Memory B cell (primary cell): ENCODE measurements at regions not wholly inside any gene's neighbourhood (a gene's known extent, or its start where the extent isn't known, plus 50 kb on each side); places are given as distances from the start of the nearest gene placed in this dataset.

Experiments
- ATAC-seq: fragments of 150-1000 bp; cut with Tn5 transposase; 2 replicates; pipeline ENCODE4 v1.10.0; 2021; ENCODE audit warnings: low read depth, mild to moderate bottlenecking, moderate library complexity
- DNase-seq, 2 donors: peaks; one replicate each; pipeline ENCODE4 v3.0.0; 2022; ENCODE audit warnings: low spot score in 2 of 2
- H3K27ac Mint-ChIP-seq: one replicate; pipeline ENCODE4 v1.8.0; 2022; ENCODE audit warnings: mild to moderate bottlenecking, moderate library complexity, mixed read lengths
- H3K27me3 Mint-ChIP-seq: one replicate; pipeline ENCODE4 v1.8.0; 2022; ENCODE audit warnings: mixed read lengths
- H3K36me3 Mint-ChIP-seq: one replicate; pipeline ENCODE4 v1.8.0; 2022; ENCODE audit warnings: mild to moderate bottlenecking, mixed read lengths
- H3K4me1 Mint-ChIP-seq: one replicate; pipeline ENCODE4 v1.8.0; 2022; ENCODE audit warnings: mixed read lengths
- H3K4me3 Mint-ChIP-seq: one replicate; pipeline ENCODE4 v1.8.0; 2022; ENCODE audit warnings: mild to moderate bottlenecking, moderate library complexity, mixed read lengths
- H3K9me3 Mint-ChIP-seq: one replicate; pipeline ENCODE4 v1.8.0; 2022; ENCODE audit warnings: mixed read lengths

GRCh38 chr12:124437617-124438436 lies 129.6 kb downstream of the NCOR2 start:
- Mint-ChIP-seq H3K9me3 (no peaks in the 10 kb centered on the region), H3K27me3 (no peaks in the 10 kb centered on the region), H3K27ac (no peak overlapping the region), H3K4me1 (peaks cover 5% of the 10 kb centered on the region), H3K4me3 (no peak overlapping the region), H3K36me3 (peaks cover 9% of the 10 kb centered on the region)
- DNase-seq (no peak), ATAC-seq (no peak)

GRCh38 chr12:124437121-124437520 lies 130.3 kb downstream of the NCOR2 start:
- DNase-seq (no peak), ATAC-seq (no peak)
- Mint-ChIP-seq H3K4me1 (peaks cover 3% of the 10 kb centered on the region), H3K9me3 (no peaks in the 10 kb centered on the region), H3K27me3 (no peaks in the 10 kb centered on the region), H3K27ac (no peak overlapping the region), H3K36me3 (peaks cover 7% of the 10 kb centered on the region), H3K4me3 (no peak overlapping the region)

DNA sequence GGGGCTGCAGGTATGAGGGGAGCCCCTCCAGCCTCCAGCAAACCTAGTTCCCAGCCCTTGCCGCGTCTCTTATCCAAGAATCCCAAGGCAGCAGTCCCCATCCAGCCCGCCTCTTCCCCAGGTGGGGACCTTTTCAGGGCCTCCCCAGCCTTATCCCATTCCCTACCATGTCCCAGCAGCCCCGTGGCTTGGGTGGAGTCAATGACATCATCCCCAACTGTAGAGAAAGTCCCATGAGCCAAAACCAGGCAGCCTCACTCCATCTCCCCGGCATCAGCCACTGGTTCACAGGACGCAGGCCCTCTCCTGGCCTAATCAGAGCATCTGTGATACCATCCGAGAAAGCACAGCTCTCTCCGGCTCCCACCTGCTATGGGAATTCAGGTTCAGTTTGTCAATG lies 131.0 kb downstream of the NCOR2 start:
- Mint-ChIP-seq H3K27me3 (no peaks in the 10 kb centered on the region), H3K9me3 (no peaks in the 10 kb centered on the region), H3K27ac (no peak overlapping the region), H3K4me1 (peaks cover 10% of the 10 kb centered on the region), H3K4me3 (no peak overlapping the region), H3K36me3 (peaks cover 7% of the 10 kb centered on the region)
- ATAC-seq (no peak), DNase-seq (no peak)

- Mint-ChIP-seq H3K27ac (peak overlapping the region; percentile 65), H3K4me1 (peaks cover 15% of the 10 kb centered on the region), H3K9me3 (no peaks in the 10 kb centered on the region), H3K36me3 (peaks cover 5% of the 10 kb centered on the region), H3K4me3 (no peak overlapping the region), H3K27me3 (no peaks in the 10 kb centered on the region)
- DNase-seq (no peak), ATAC-seq (no peak)
Measured at GRCh38 chr12:124435806-124436345, 131.5 kb downstream of the NCOR2 start.

DNA sequence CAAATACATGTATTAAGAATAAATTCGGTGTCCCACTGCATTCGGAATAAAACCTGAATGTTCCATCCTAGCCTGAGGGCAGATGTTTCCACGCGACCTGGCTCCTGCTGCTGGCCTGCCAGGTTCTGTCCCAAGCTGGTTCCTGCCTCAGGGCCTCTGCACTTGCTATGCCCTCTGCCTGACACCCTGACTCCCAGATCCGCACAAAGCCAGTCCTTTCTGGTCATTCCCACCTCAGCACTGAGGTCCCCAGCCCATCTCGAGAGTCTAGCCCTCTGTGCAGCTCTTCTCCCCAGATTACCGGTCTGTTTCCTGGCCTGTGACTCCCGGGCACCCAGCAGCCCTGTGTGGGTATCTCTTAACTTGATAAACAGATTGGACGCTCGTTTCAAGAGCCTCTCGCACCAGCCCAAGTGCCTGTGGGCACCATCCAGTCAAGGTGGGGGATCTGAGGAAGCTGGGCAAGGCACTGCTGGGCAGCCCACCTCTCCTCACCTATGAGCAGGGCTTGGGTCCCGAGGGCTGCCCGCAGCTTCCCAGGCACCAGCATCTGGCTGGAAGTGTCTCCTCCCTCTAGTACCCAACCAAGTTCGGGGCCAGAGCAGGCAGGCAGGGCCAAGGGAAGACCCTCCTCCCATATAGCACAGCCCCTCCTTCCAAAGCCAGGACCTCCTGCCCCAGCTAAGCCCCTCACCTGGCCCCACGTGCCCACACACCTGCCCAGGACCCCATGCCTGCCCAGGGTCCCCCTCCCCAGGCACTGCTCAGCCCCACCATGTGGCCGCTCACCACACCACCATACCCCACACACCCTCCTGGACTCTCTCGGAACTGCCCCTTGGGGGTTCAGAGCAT lies 132.2 kb downstream of the NCOR2 start:
- Mint-ChIP-seq H3K27me3 (no peaks in the 10 kb centered on the region), H3K9me3 (no peaks in the 10 kb centered on the region), H3K36me3 (peaks cover 5% of the 10 kb centered on the region), H3K4me3 (no peak overlapping the region), H3K27ac (peak overlapping the region; percentile 65), H3K4me1 (peaks cover 18% of the 10 kb centered on the region)
- DNase-seq: no peak
- no peak for ATAC-seq

- no peak overlapping the region for H3K4me3 Mint-ChIP-seq
- ATAC-seq: no peak
- H3K9me3 Mint-ChIP-seq: no peaks in the 10 kb centered on the region
- H3K4me1 Mint-ChIP-seq: peaks cover 18% of the 10 kb centered on the region
- peaks cover 7% of the 10 kb centered on the region for H3K36me3 Mint-ChIP-seq
- H3K27ac Mint-ChIP-seq: no peak overlapping the region
- DNase-seq: no peak
- H3K27me3 Mint-ChIP-seq: no peaks in the 10 kb centered on the region
Measured at GRCh38 chr12:124434354-124434753, 133.1 kb downstream of the NCOR2 start.

- Mint-ChIP-seq H3K4me1 (peaks cover 18% of the 10 kb centered on the region), H3K27ac (no peak overlapping the region), H3K9me3 (no peaks in the 10 kb centered on the region), H3K36me3 (peaks cover 7% of the 10 kb centered on the region), H3K4me3 (no peak overlapping the region), H3K27me3 (no peaks in the 10 kb centered on the region)
- ATAC-seq: no peak
- DNase-seq: no peak
Measured at GRCh38 chr12:124433879-124434278, 133.5 kb downstream of the NCOR2 start.

DNA sequence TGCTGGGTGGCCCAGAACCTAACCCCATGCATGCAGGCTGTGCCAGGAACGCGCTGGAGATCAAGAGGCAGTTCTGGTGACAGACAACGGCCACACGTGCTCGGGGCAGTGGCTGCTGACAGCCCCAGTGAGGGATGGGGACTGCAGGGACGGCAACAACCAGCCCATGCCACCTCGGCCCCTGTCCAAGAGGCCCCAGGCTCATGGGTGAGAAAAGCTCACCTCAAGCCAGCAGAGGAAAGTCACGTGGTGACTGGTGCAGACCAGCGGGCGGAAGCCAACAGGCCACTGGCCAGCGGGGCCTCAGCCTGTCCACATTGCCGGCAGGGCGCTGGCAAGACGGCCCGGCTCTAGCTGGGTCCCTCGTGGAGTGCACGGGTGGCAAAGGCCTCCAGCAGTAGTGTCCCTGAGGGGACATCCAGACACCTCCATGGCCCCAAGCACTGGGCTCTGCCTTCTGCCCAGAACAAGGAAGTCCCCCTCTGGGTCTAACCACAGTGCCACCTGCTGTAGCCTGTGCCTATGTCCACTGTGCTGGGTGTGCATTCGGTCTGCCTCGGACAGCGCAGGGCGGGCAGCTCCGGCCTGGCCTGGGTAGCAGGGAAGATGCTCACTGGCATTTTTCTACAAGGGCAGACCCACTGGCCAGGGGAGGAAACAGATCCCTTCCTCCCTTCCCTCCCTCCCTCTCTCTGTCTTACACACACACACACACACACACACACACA lies 134.1 kb downstream of the NCOR2 start:
- no peaks in the 10 kb centered on the region for H3K9me3 Mint-ChIP-seq
- peaks cover 9% of the 10 kb centered on the region for H3K36me3 Mint-ChIP-seq
- H3K4me3 Mint-ChIP-seq: no peak overlapping the region
- peaks cover 18% of the 10 kb centered on the region for H3K4me1 Mint-ChIP-seq
- H3K27ac Mint-ChIP-seq: no peak overlapping the region
- DNase-seq: no peak
- H3K27me3 Mint-ChIP-seq: no peaks in the 10 kb centered on the region
- ATAC-seq: no peak

- peaks cover 15% of the 10 kb centered on the region for H3K4me1 Mint-ChIP-seq
- peaks cover 5% of the 10 kb centered on the region for H3K36me3 Mint-ChIP-seq
- ATAC-seq (no peak), DNase-seq (no peak)
- no peaks in the 10 kb centered on the region for H3K27me3 Mint-ChIP-seq
- H3K4me3 Mint-ChIP-seq: no peak overlapping the region
- H3K27ac Mint-ChIP-seq: peak overlapping the region; percentile 84
- no peaks in the 10 kb centered on the region for H3K9me3 Mint-ChIP-seq
Measured at GRCh38 chr12:124432376-124432775, 135.0 kb downstream of the NCOR2 start.

GRCh38 chr12:124431971-124432370 lies 135.4 kb downstream of the NCOR2 start:
- DNase-seq (no peak), ATAC-seq (no peak)
- no peaks in the 10 kb centered on the region for H3K27me3 Mint-ChIP-seq
- no peaks in the 10 kb centered on the region for H3K9me3 Mint-ChIP-seq
- H3K27ac Mint-ChIP-seq: peak overlapping the region; percentile 84
- peaks cover 5% of the 10 kb centered on the region for H3K36me3 Mint-ChIP-seq
- H3K4me3 Mint-ChIP-seq: no peak overlapping the region
- H3K4me1 Mint-ChIP-seq: peaks cover 15% of the 10 kb centered on the region

DNA sequence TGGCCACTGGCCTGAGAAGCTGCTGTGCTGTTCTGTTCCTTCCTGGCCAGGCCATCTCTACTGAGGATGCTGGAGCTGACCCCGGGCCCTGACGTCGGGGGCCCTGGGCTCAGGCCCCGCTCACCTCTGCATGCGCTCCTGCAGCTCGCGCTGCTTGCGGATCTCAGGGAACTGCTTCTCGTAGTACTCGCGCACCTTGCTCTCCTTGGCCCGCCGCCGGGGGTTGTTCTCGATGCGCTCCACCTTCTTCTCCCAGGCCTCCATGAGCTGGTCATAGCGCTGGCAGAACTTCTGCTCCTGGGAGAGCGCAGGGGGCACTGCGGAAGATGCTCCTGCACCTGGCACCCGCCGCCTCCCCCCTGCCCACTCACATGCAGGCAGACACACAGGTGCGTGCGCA lies 135.6 kb downstream of the RFLNA start:
- Mint-ChIP-seq H3K27ac (no peak overlapping the region), H3K27me3 (no peaks in the 10 kb centered on the region), H3K36me3 (peaks cover 12% of the 10 kb centered on the region), H3K9me3 (no peaks in the 10 kb centered on the region), H3K4me1 (peaks cover 15% of the 10 kb centered on the region), H3K4me3 (no peak overlapping the region)
- ATAC-seq: no peak
- DNase-seq: no peak

DNA sequence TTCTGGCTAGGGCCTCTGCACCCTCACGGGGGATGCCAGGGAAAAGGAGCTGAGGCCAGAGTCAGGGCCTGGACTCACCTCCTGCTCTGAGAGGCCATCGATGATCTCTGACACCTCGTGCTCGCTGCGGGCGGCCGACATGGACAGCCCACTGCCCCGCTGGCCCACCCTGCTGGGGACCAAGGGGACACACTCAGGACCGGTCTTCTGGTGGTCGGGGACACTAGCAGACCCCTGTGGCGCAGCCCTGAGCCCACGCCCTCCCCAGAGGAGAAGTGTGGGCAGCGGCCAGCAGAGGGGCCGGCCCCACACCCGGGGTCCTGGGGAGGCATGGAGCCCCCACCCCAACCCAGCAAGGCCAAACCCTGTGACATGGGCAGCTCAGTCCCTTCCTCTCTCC lies 134.6 kb downstream of the RFLNA start:
- no peaks in the 10 kb centered on the region for H3K27me3 Mint-ChIP-seq
- peaks cover 15% of the 10 kb centered on the region for H3K4me1 Mint-ChIP-seq
- ATAC-seq (no peak), DNase-seq (no peak)
- H3K9me3 Mint-ChIP-seq: no peaks in the 10 kb centered on the region
- H3K36me3 Mint-ChIP-seq: peaks cover 12% of the 10 kb centered on the region
- no peak overlapping the region for H3K27ac Mint-ChIP-seq
- H3K4me3 Mint-ChIP-seq: no peak overlapping the region

DNA sequence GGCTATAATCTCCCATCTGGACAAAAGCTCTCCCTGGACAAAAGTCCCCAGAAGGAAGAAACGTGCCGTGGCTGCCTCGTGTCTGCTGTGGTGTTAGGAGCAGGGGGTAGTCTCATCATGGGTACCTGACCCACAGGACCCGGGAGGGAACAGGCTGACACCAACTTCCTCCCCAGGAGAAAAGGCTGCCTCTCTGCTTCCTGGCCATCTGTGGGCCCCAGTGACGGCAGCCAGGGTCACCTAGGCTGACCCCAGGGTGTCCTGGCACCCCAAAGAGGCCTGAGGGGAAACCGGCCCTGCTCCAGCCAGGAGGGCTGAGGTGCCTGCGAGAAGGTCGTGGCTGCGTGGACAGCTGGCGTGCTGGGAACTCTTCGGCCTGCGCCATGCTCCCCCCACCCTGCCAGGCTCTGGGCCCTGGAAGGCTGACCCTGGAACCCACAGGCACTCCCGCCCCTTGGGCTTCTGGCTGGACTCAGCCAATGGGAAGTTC lies 133.9 kb downstream of the RFLNA start:
- H3K27ac Mint-ChIP-seq: no peak overlapping the region
- H3K4me3 Mint-ChIP-seq: no peak overlapping the region
- peaks cover 14% of the 10 kb centered on the region for H3K36me3 Mint-ChIP-seq
- no peaks in the 10 kb centered on the region for H3K9me3 Mint-ChIP-seq
- DNase-seq (no peak), ATAC-seq (no peak)
- H3K4me1 Mint-ChIP-seq: peaks cover 15% of the 10 kb centered on the region
- no peaks in the 10 kb centered on the region for H3K27me3 Mint-ChIP-seq
